HUES64 (cell line): ENCODE measurements at regions not wholly inside any gene's neighbourhood (a gene's known extent, or its start where the extent isn't known, plus 50 kb on each side); places are given as distances from the start of the nearest gene placed in this dataset.
"Not testable (repeated sequence)": the region's sequence is repeated elsewhere in the genome, so short reads cannot be mapped to it uniquely, and the experiment has no call there.

Source experiments
- H3K27ac ChIP-seq: 2 replicates; pipeline ENCODE4 v1.7.0; 2013; ENCODE audit warnings: low read depth, low read length, inconsistent platforms
- H3K27me3 ChIP-seq: 2 replicates; pipeline ENCODE4 v1.6.1; 2013; ENCODE audit warnings: mild to moderate bottlenecking, low read length; ENCODE audit not compliant: insufficient read depth
- H3K36me3 ChIP-seq: 2 replicates; pipeline ENCODE4 v1.6.1; 2013; ENCODE audit warnings: mild to moderate bottlenecking, low read length; ENCODE audit not compliant: insufficient read depth
- H3K4me1 ChIP-seq: 2 replicates; pipeline ENCODE4 v1.6.1; 2013; ENCODE audit warnings: mild to moderate bottlenecking, low read length, moderate library complexity; ENCODE audit not compliant: insufficient read depth
- H3K4me3 ChIP-seq: 2 replicates; pipeline ENCODE4 v1.5.1; 2013; ENCODE audit warnings: mild to moderate bottlenecking, low read length, moderate library complexity
- H3K9ac ChIP-seq: 2 replicates; pipeline ENCODE4 v1.6.1; 2013; ENCODE audit warnings: mild to moderate bottlenecking, low read depth, low read length
- H3K9me3 ChIP-seq: 2 replicates; pipeline ENCODE4 v1.6.1; 2013; ENCODE audit warnings: low read depth, low read length; ENCODE audit not compliant: insufficient read depth
- WGBS: fragments of 150-250, 120-280 bp; methylation state at CpG from one replicate; pipeline ENCODE4 v1.1.7; 2013; ENCODE audit warnings: missing lambda C conversion rate; 5-methylcytosine and 5-hydroxymethylcytosine counted together

- Histone ChIP-seq H3K4me3 (no peak overlapping the region), H3K4me1 (no peaks in the 10 kb centered on the region), H3K27me3 (no peaks in the 10 kb centered on the region), H3K9ac (no peak overlapping the region), H3K27ac (no peak overlapping the region), H3K9me3 (no peaks in the 10 kb centered on the region), H3K36me3 (no peaks in the 10 kb centered on the region)
- WGBS: 76% methylated on average over 3 of the region's 3 CpGs
Observed at GRCh38 chr12:126974779-126975178, 1292.2 kb upstream of the TMEM132C start.

GRCh38 chr12:126976579-126976978 lies 1290.4 kb upstream of the TMEM132C start:
- Histone ChIP-seq H3K27ac (no peak overlapping the region), H3K4me3 (no peak overlapping the region), H3K9ac (no peak overlapping the region), H3K9me3 (no peaks in the 10 kb centered on the region), H3K36me3 (no peaks in the 10 kb centered on the region), H3K27me3 (no peaks in the 10 kb centered on the region), H3K4me1 (no peaks in the 10 kb centered on the region)
- WGBS: 79% methylated on average over 6 of the region's 6 CpGs

GRCh38 chr12:126979564-126979963 lies 1287.4 kb upstream of the TMEM132C start:
- 90% methylated on average over 2 of the region's 2 CpGs for WGBS

GRCh38 chr12:126982707-126983106 lies 1284.3 kb upstream of the TMEM132C start:
- WGBS: no CpG with 5 or more reads among the region's 1 CpG
- Histone ChIP-seq H3K27ac (no peak overlapping the region), H3K36me3 (no peaks in the 10 kb centered on the region), H3K4me1 (no peaks in the 10 kb centered on the region), H3K4me3 (no peak overlapping the region), H3K9me3 (peaks cover 24% of the 10 kb centered on the region), H3K9ac (no peak overlapping the region), H3K27me3 (no peaks in the 10 kb centered on the region)

More at GRCh38 chr12:126979564-126979963, 1287.4 kb upstream of the TMEM132C start:
- H3K36me3 ChIP-seq, H3K4me1 ChIP-seq, H3K4me3 ChIP-seq, H3K9ac ChIP-seq, H3K27me3 ChIP-seq, H3K27ac ChIP-seq: not testable (repeated sequence)
- H3K9me3 ChIP-seq: peaks cover 11% of the 10 kb centered on the region

GRCh38 chr12:126983735-126984134 lies 1283.2 kb upstream of the TMEM132C start:
- H3K9me3 ChIP-seq: peaks cover 24% of the 10 kb centered on the region
- not testable (repeated sequence) for H3K27me3 ChIP-seq, H3K4me1 ChIP-seq, H3K36me3 ChIP-seq, H3K4me3 ChIP-seq, H3K27ac ChIP-seq, H3K9ac ChIP-seq
- whole genome bisulfite sequencing: 25% methylated on average over 1 of the region's 2 CpGs

- H3K4me3 ChIP-seq, H3K4me1 ChIP-seq, H3K27ac ChIP-seq, H3K27me3 ChIP-seq, H3K9ac ChIP-seq, H3K36me3 ChIP-seq: not testable (repeated sequence)
- peaks cover 24% of the 10 kb centered on the region for H3K9me3 ChIP-seq
Observed at GRCh38 chr12:126985663-126986062, 1281.3 kb upstream of the TMEM132C start.

- WGBS: 79% methylated on average over 2 of the region's 2 CpGs
- Histone ChIP-seq H3K27me3 (no peaks in the 10 kb centered on the region), H3K4me1 (no peaks in the 10 kb centered on the region), H3K4me3 (no peak overlapping the region), H3K9me3 (peaks cover 13% of the 10 kb centered on the region), H3K9ac (no peak overlapping the region), H3K36me3 (no peaks in the 10 kb centered on the region), H3K27ac (no peak overlapping the region)
Observed at GRCh38 chr12:126989532-126989931, 1277.4 kb upstream of the TMEM132C start.

GRCh38 chr12:126993898-126994297 lies 1273.1 kb upstream of the TMEM132C start:
- no peak overlapping the region for H3K27ac ChIP-seq
- no peaks in the 10 kb centered on the region; the same call in 1 of the 2 replicates for H3K4me1 ChIP-seq
- WGBS: 94% methylated on average over 9 of the region's 9 CpGs
- no peaks in the 10 kb centered on the region for H3K9me3 ChIP-seq
- no peak overlapping the region for H3K4me3 ChIP-seq
- no peaks in the 10 kb centered on the region for H3K27me3 ChIP-seq
- H3K9ac ChIP-seq: no peak overlapping the region
- H3K36me3 ChIP-seq: no peaks in the 10 kb centered on the region

- 85% methylated on average over 4 of the region's 4 CpGs for WGBS
- Histone ChIP-seq H3K27me3 (no peaks in the 10 kb centered on the region), H3K9me3 (no peaks in the 10 kb centered on the region), H3K36me3 (no peaks in the 10 kb centered on the region), H3K27ac (no peak overlapping the region), H3K4me3 (no peak overlapping the region), H3K9ac (no peak overlapping the region), H3K4me1 (no peaks in the 10 kb centered on the region; the same call in 1 of the 2 replicates)
Observed at GRCh38 chr12:126994599-126994998, 1272.4 kb upstream of the TMEM132C start.

- WGBS: 98% methylated on average over 4 of the region's 4 CpGs
- no peaks in the 10 kb centered on the region for H3K27me3 ChIP-seq
- H3K27ac ChIP-seq: no peak overlapping the region
- H3K4me1 ChIP-seq: no peaks in the 10 kb centered on the region; the same call in 1 of the 2 replicates
- H3K36me3 ChIP-seq: no peaks in the 10 kb centered on the region
- no peak overlapping the region for H3K4me3 ChIP-seq
- H3K9me3 ChIP-seq: no peaks in the 10 kb centered on the region
- H3K9ac ChIP-seq: no peak overlapping the region
Observed at GRCh38 chr12:126998031-126998430, 1268.9 kb upstream of the TMEM132C start.

GRCh38 chr12:126998747-126999285 lies 1268.2 kb upstream of the TMEM132C start:
- Histone ChIP-seq H3K27ac (no peak overlapping the region), H3K9me3 (no peaks in the 10 kb centered on the region), H3K9ac (no peak overlapping the region), H3K27me3 (no peaks in the 10 kb centered on the region), H3K4me3 (no peak overlapping the region), H3K4me1 (no peaks in the 10 kb centered on the region; the same call in 1 of the 2 replicates), H3K36me3 (no peaks in the 10 kb centered on the region)
- 79% methylated on average over 10 of the region's 10 CpGs for WGBS

- H3K27me3 ChIP-seq: no peaks in the 10 kb centered on the region
- H3K4me3 ChIP-seq: no peak overlapping the region
- 96% methylated on average over 5 of the region's 5 CpGs for WGBS
- H3K36me3 ChIP-seq: no peaks in the 10 kb centered on the region
- no peak overlapping the region for H3K9ac ChIP-seq
- H3K4me1 ChIP-seq: no peaks in the 10 kb centered on the region; the same call in 1 of the 2 replicates
- no peak overlapping the region for H3K27ac ChIP-seq
- H3K9me3 ChIP-seq: no peaks in the 10 kb centered on the region
Observed at GRCh38 chr12:126999352-126999751, 1267.6 kb upstream of the TMEM132C start.
